Amygdala (tissue), 56 donors: ENCODE measurements at regions not wholly inside any gene's neighbourhood (a gene's known extent, or its start where the extent isn't known, plus 50 kb on each side); places are given as distances from the start of the nearest gene placed in this dataset.
"Not testable (repeated sequence)": the region's sequence is repeated elsewhere in the genome, so short reads cannot be mapped to it uniquely, and the experiment has no call there.

ENCODE experiments used
- DNase-seq, 56 donors: peaks; one replicate each; lab custom pipeline; 2025; lab: John Stamatoyannopoulos, UW

DNA sequence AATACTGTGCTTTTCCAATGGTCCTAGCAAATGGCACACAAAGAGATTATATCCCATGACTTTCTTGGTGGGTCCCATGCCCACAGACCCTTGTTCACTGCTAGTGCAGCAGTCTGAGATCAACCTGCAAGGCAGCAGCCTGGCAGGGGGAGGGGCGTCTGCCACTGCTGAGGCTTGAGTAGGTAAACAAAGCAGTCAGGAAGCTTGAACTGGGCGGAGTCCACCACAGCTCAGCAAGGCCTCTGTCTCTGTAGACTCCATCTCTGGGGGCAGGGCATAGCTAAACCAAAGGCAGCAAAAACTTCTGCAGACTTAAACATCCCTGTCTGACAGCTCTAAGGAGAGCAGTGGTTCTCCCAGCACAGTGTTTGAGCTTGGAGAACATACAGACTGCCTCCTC, 82.9 kb downstream of the ZNF737 start:
- no peak for DNase-seq

DNA sequence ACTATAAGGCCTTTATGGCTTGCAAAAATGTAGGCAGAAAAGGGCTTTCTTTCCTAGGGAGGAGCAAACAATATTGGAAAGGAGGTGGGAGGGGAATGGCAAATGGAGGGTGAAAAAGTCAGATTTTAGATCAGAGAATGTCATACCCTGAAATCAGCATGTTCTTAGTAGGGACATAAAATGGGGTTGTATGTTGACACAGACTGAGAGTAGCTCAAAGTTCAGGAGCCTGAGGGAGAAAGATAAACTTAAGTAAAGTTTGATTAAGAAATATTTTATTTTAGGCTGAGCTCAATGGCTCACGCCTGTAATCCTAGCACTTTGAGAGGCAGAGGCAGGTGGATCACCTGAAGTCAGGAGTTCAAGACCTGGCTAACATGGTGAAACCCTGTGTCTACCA, 83.8 kb downstream of the ZNF737 start:
- no peak for DNase-seq

DNA sequence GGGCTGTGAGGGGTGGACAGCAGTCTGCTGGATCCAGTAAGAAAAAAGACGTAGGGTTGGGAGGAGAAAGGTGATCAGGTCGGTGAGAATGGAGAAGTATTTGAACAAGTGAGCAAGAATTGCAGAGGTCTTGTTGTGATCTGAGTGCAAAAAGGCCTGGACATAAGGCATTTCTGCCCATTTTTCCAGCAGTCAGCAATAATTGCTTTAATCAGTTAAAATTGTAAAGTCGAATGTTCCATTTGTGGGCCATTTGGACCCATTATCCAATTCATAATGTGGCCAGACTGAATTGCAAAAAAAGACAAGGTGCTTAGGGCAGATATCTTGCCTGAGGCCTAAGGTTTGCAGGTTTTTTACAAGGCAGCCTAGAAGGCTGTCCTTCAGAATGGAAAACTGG, 86.1 kb downstream of the ZNF737 start:
- no peak for DNase-seq

DNA sequence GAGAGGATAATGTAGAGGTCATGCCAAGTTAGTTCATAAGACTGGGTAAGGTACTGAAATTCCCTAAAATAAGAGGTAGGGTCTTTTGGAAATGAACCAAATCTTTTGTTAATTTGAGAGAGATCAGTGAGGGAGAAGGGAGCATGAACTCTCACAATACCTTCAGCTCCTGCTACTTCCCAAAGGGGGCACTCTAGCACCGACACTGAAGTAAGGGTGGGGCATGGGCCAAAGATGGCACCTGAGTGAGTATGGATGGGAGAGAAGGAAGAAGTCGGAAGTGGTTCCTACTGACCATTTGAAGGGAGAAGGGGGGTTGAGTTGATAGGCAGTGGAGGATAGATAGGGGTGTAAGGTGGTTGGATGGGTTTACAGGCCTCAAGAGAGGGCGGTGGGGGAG, 86.6 kb downstream of the ZNF737 start:
- no peak for DNase-seq

DNA sequence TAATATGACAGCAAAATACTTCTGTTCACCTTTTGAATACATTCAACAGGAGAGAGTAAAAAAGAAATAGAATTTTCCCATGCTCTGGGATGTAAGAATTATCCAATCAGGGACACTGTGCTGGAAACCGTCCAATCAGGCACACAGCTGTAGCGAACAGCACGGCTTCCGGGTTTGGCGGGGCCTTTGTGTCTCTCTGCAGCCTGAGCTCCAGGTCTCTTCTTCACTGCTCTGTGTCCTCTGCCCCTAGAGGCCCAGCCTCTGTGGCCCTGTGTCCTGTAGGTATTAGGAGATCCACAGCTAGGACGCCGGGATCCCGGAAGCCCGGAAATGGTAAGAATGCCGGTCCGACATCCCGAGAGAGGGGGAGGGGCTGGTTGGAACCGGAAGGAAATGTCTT, 92.7 kb downstream of the ZNF737 start:
- DNase-seq = peak in 1 of 56 donors; percentile 14

DNA sequence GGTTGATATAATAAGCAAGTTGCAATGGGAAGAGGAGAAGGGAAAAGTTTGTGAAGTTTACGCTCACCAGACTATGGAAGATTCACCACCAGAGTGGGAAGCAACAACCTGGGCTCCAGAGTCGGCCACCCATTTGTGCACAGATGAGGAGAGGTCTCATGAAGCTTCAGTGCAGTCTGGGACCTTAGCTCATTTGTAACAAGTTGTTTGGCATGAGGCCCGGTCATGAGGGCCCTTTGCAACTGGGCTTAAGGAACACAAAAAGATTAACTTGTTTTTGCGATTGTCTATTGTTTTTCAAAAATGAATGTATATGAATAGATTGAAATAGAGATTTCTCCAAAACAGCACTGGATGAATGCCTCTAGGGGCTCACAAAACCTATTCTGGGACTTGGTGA, 94.2 kb downstream of the ZNF737 start:
- DNase-seq = peak in 1 of 56 donors; percentile 0

DNA sequence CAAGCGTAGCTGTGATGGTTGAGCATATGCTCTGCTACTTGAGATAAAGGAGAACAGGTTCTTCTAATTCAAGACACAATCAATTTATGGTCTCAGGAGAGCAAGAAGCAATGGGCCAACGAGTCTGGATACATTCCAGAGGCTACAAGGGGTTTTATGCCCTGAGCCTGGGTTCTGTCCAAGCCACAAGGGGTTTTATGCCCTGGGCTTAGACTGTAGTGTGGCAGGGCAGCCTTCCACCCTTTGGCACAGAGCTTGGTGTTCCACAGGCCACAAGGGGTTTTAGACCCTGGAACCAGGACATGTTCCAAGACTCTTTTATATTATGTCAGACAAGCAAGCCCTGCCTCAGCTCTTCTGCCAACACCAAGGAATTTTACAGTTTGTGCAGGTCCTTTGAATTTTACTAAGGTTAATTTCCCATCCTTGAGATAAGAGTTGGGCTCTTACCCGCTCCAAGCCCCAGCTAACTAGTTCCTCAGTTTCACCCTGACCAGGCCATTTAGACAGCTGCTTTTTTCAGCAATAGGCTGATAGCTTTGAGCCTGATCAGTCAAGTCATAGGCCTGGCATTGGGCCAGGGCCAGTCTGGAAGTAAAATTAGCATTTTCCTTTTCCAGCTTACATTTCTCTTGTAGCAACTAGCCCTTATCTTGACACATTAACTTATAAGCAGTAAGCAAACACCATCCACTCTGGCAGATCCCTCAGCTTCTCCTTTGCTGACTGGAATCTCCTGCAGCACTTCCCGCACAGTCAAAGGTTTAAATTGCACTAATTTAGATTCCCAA, 95.0 kb downstream of the ZNF737 start:
- peak in 7 of 56 donors; percentile 3 to 29 (median 10) for DNase-seq

DNA sequence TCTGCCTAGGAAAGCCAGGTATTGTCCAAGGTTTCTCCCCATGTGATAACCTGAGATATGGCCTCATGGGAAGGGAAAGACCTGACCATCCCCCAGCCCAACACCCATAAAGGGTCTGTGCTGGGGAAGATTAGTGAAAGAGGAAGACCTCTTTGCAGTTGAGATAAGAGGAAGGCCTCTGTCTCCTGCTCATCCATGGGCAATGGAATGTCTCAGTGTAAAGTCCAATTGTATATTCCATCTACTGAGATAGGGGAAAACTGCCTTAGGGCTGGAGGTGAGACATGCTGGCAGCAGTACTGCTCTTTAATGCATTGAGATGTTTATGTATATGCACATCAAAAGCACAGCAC, 99.0 kb downstream of the ZNF737 start:
- not testable (repeated sequence) for DNase-seq

DNA sequence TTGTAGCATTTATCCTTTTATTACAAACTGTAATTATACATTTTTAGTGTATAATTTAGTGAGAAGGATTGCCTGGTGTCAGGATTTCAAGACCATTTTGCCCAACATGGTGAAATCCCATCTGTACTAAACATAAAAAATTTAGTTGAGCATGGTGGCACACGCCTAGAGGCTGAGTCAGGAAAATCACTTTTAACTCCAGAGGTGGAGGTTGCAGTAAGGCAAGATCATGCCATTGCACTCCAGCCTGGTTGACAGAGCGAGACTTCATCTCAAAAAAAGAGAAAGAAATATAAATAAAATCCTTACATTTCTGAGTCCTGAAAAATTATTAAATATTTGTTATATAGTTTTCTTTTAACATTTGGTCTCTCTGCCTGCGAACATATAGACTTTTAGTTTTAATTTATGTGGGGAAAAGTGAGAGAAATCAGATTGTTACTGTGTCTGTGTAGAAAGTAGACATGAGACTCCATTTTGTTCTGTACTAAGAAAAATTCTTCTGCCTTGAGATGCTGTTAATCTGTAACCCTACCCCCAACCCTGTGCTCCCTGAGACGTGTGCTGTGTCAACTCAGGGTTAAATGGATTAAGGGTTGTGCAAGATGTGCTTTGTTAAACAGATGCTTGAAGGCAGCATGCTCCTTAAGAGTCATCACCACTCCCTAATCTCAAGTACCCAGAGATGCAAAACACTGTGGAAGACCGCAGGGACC, 99.5 kb downstream of the ZNF737 start:
- DNase-seq = not testable (repeated sequence)

DNA sequence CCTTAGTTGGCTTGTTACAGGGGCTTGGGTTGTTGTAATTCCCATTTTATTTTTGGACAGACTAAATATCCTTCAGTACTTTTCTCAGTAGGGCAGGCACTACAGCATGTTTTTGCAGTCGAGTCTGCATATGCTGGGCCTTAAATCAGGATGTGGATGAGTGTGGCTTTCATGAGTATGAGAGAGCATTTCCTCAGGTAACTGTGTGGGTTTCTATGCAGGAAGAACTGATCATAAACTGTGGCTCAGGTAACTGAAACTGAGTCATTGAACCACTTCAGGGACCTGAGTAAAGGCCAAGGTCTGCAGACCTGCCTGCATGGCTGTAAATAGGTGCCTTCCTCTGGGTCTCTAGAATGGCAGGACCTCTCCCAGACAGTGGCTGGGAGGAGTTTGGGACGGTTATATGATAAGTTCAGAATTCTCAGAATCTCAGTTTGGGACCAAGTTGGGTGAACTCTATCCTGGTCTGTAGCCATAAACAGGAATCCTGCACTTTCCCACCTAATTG, 112.1 kb downstream of the ZNF737 start:
- no peak for DNase-seq

DNA sequence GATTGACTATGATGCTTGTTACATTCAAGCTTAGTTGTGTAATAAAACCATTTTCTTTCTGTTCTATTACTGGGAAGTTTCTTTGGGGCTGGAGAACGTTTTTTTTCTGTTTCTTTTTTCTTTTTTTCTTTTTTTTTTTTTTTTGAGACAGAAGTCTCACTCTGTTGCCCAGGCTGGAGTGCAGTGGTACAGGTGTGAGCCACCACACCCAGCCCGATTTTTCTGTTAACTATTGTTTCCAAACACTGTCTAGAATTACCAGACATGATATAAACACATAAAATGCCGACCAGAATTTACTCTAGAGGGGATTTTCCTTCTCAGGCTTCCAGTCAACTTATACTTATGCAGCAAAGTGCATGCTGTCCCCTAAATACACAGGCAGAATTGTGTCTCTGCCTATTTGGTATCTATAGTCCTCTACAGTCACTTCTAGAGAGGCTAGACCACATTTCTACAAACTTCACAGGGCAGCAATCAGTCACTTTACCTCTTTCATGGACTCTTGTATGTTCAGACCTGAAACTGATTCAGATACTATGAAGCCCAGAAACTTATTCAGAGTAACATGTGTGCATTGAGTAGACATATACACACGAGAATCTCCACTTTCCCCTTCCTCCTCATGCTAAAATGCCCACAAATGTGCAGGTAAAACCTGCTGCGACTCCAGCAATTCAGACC, 121.2 kb downstream of the ZNF737 start:
- DNase-seq = no peak

DNA sequence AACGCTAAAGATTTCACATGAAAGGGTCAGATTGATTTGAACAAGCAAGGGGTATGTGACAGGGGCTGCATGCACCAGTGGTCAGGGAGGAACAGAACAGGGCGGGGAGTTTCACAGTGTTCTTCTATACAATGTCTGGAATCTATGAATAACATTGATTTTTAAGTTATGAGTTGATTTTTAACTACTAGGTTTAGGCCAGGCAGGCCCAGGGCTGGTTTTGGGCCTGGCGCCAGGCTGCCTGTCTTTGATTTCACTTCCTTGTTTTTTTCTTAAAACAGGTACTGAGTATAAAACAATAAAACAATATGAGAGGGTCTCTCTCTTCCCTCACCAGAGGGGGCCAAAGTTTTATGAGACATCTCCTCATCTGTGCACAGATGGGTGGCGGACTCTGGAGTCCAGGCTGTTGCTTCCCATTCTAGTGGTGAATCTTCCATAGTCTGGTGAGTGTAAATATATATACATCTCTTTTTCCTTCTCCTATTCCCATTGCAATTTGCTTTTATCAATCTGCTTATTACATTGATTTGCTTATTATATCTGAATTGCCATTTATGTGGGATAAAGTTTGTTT, 133.2 kb downstream of the ZNF737 start:
- DNase-seq = not testable (repeated sequence)

DNA sequence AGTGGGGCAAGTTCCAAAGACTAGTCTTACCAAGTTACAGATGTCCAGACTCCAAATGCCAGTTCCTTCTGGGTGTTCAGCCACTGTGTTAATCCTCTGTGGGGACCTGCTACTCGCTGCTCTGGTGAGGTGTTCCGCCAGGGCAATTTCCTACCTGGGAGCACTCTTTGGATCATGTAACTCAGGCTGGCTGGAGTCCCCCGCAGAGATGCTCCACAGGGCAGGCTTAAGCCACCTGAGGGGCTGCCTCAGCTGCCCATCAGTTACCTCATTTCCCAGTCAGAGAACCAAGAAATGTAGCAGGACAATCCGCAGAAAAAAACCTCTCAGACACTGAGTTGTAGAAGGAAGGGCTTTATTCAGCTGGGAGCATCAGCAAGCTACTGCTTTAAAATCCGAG, 133.8 kb downstream of the ZNF737 start:
- DNase-seq = no peak

DNA sequence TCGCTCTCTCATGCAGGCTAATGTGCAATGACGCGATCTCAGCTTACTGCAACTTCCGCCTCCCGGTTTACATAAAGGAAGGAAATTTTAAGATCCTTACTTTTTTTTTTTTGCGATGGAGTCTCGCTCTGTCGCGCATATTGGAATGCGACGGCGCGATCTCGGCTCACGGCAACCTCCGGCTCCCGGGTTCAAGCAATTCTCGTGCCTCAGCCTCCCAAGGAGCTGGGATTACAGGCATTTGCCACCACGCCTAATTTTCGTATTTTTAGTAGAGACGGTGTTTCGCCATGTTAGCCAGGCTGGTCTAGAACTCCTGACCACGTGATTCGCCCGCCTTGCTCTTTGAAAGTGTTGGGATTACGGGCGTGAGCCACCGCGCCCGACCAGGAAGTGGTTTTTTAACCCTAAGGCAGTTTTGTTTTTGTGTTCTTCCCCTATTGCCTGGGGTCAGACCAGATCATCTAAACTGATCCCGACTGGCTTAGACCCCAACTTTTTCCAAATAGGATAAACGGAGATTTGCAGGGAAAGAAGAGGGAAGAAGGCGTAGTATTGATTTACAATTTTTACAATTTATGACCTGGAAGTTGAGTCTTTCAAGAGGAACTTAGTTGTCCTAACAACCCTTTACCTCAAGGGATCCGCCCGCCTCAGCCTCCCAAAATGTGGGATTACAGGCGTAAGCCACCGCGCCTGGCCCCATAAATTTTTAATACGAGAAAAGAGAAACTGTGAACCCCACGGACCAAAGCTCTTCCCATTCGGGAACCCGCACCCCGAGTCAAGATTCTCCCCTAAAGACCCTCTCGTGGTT, 142.0 kb downstream of the ZNF737 start:
- DNase-seq = peak in 33 of 56 donors; percentile 2 to 54 (median 27)

DNA sequence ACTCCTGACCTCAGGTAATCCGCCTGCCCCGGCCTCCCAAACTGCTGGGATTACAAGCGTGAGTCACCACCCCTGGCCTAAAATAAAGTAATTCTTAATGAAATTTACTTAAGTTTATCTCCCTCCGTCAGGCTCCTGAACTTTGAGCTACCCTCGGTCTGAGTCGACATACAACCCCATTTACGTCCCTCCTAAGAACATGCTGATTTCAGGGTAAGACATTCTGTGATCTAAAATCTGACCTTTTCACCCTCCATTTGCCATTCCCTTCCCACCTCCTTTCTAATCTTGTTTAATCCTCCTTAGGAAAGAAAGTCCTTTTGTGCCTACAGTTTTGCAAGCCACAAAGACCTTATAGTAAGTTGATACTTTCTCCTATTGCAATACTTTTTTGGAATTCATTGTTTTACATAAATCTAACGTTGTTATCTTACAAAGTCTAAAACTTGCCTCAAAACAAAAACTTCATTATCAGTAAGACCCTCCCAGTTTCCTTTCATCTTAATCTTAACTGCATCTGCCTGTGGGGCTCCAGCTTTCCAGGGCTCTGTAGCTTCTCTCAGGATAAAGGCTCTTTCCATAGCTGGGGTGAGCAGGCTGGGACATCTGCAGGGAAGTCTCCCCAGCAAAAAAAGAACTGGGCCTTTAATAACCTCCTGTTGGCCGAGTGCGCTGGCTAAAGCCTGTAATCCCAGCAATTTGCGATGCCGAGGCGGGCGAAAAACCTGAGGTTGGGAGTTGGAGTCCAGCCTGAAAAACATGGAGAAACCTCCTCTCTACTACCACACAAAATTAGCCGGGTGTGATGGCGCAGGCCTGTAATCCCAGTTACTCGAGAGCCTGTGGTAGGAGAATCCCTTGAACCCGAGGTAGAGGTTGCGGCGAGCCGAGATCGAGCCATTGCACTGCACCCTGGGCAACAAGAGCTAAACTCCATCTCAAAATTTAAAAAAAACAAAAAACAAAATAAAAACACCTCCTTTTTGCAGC, 143.1 kb downstream of the ZNF737 start:
- peak in 12 of 56 donors; percentile 0 to 28 (median 4) for DNase-seq

DNA sequence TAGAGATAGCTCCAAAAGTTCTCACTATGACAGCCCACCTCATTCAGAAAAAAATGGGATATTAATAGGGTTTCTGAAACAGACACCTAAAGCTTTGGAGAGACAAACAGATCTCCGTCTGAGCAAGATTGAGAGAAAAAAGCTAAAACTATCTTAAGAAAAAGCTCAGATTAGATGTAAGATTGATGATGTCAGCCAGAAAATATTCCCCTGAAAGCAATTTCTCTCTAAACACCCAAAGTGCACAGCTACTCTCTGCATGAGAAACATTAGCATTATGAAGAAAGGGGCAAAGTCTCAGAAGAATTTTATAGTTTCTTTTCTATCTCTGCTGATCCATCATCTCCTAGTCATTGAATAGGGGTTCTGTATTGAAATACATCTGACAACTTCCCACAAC, 148.9 kb downstream of the ZNF737 start:
- no peak for DNase-seq

DNA sequence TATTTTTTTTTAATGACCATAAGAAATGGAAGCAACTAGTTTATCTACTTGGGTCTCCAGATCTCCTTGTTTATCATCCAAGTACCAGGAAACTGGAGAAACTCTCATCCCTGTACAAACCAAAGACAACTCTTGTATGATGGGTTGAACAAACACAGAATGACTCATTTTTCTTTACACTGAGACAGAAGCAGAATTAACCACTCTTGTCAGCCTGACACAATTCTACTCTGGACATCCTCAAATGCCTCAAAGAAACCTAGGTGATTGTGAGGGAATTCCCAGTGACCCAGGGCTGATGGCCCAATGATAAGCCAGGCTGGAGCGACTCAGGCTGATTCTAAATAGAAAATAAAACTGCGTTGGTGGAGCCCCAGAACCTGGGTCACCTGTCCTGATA, 151.5 kb downstream of the ZNF737 start:
- DNase-seq = no peak

DNA sequence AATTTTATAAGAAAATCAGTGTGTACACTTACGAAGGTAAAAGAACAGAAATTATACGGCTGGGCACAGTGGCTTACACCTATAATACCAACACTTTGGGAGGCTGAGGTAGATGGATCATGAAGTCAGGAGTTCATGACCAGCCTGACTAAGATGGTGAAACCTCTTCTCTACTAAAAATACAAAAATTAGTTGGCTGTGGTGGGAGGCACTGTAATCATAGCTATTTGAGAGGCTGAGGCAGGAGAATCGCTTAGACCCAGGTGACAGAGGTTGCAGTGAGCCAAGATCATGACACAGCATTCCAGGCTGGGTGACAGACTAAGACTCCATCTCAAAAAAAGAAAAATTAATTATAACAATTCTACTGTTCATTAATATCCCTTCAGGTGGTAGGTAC, 151.9 kb downstream of the ZNF737 start:
- DNase-seq = no peak

DNA sequence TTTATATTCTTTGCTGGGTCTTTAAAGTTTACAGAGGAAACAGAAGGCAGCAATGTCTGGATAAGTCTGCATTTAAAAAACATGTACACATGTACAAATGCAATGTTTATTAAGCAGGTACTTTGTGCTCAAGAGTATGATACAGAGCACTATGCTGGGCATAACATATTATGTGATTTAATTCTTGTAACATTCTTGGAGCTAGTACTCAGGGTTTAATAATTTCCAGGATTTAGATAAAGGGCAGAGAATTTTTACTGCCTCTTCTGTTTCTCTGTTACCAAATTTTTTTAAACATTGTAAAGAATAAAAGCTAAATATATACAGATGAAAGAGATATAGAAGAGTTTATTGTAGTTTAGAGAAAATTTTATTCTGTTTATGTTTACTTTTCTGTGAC, 152.7 kb downstream of the ZNF737 start:
- DNase-seq = no peak
